ENCODE measurements at regions not wholly inside any gene's neighbourhood (a gene's known extent, or its start where the extent isn't known, plus 50 kb on each side); places are given as distances from the start of the nearest gene placed in this dataset.

- TF ChIP-seq CTCF (IDR thresholded peaks at IDR 0.05) = no peak
- ATAC-seq (no peak), DNase-seq (no peak)
- H3K27ac ChIP-seq = no peak overlapping the region
- no peaks in the 10 kb centered on the region for H3K36me3 ChIP-seq
- H3K4me1 ChIP-seq = no peaks in the 10 kb centered on the region
- no peaks in the 10 kb centered on the region for H3K9me3 ChIP-seq
- H3K27me3 ChIP-seq = peaks cover 25% of the 10 kb centered on the region
- intact Hi-C loops (cut with DNase I) = no loop called here
- no peak overlapping the region for H3K4me3 ChIP-seq
Observed at GRCh38 chr5:167580608-167581007, 710.8 kb upstream of the WWC1 start.

DNA sequence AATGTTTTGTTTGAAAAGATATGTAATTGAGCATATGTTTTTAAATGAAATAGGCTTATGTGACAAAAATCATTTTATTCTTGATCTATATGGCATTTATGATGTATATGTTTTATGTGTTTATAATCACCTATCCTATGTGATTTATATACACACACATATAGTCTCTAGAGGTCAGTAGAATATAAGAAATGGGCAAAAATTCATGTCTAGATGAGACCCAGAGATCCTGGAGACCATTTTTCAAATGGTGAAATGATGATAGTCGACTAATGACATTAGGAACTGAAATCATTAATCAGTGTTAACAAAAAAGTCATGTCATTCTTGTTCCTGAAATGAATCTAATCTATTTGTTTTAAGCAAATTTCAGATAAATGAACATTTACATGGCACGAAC, 709.2 kb upstream of the WWC1 start:
- Histone ChIP-seq H3K4me3 (no peak overlapping the region), H3K36me3 (no peaks in the 10 kb centered on the region), H3K9me3 (no peaks in the 10 kb centered on the region), H3K27me3 (peaks cover 8% of the 10 kb centered on the region), H3K4me1 (no peaks in the 10 kb centered on the region), H3K27ac (no peak overlapping the region)
- intact Hi-C loops (cut with DNase I) = no loop called here
- TF ChIP-seq CTCF (IDR thresholded peaks at IDR 0.05) = no peak
- DNase-seq (no peak), ATAC-seq (no peak)

DNA sequence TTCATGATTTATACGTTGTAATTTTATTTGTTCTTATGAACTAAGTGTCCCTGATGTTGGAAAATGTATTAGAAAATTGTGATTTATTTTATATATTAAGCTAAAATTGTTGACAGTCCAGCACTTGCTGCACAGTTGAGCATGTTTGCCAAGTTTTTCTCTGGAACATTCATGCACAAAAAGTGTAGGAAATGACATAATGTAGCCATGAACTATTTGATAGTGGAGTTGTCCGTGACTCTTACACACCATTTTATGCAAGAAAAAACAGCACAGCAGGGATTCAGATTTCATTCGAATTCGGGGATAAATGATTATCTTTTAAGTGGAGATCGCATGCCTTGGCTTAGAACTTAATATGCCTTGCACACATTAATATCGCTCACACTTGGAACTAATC, 708.6 kb upstream of the WWC1 start:
- H3K27ac ChIP-seq = no peak overlapping the region
- intact Hi-C loops (cut with DNase I) = no loop called here
- no peak overlapping the region for H3K4me3 ChIP-seq
- ATAC-seq (no peak), DNase-seq (no peak)
- no peaks in the 10 kb centered on the region for H3K36me3 ChIP-seq
- no peaks in the 10 kb centered on the region for H3K9me3 ChIP-seq
- no peak for TF ChIP-seq CTCF (IDR thresholded peaks at IDR 0.05)
- peaks cover 5% of the 10 kb centered on the region for H3K27me3 ChIP-seq
- H3K4me1 ChIP-seq = no peaks in the 10 kb centered on the region

DNA sequence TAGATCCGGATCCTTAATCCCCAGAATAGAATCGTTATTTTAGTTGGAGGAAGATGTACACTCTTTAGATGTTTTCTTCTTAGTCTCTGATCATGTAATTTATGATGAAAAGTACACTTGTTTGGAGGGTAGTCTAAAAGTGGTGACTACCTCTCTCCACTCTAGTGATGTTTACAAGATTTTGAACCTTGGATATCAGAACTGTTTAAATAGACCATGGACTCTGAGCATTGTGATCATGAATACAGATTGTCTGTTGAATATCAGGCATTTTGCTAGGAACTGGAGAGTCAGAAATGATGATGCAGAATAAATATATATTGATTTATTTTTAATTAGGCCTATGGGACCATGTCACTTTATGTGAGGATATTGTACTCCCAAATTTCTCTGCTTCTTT, 706.3 kb upstream of the WWC1 start:
- Histone ChIP-seq H3K27ac (no peak overlapping the region), H3K27me3 (no peaks in the 10 kb centered on the region), H3K36me3 (no peaks in the 10 kb centered on the region), H3K4me3 (no peak overlapping the region), H3K9me3 (no peaks in the 10 kb centered on the region), H3K4me1 (no peaks in the 10 kb centered on the region)
- ATAC-seq (no peak), DNase-seq (no peak)
- intact Hi-C loops (cut with DNase I) = no loop called here
- no peak for TF ChIP-seq CTCF (IDR thresholded peaks at IDR 0.05)

- peak; percentile 16 for TF ChIP-seq CTCF (IDR thresholded peaks at IDR 0.05)
- Histone ChIP-seq H3K4me3 (no peak overlapping the region), H3K9me3 (no peaks in the 10 kb centered on the region), H3K4me1 (no peaks in the 10 kb centered on the region), H3K27me3 (no peaks in the 10 kb centered on the region), H3K36me3 (no peaks in the 10 kb centered on the region), H3K27ac (no peak overlapping the region)
- no peak for ATAC-seq
- no peak for DNase-seq
- intact Hi-C loops (cut with DNase I) = no loop called here
Observed at GRCh38 chr5:167587772-167588437, 703.5 kb upstream of the WWC1 start.

GRCh38 chr5:167592114-167592513, 699.3 kb upstream of the WWC1 start:
- H3K27ac ChIP-seq = no peak overlapping the region
- H3K27me3 ChIP-seq = no peaks in the 10 kb centered on the region
- no peaks in the 10 kb centered on the region for H3K36me3 ChIP-seq
- H3K4me3 ChIP-seq = no peak overlapping the region
- H3K4me1 ChIP-seq = no peaks in the 10 kb centered on the region
- ATAC-seq = no peak
- H3K9me3 ChIP-seq = no peaks in the 10 kb centered on the region
- intact Hi-C loops (cut with DNase I) = no loop called here
- TF ChIP-seq CTCF (IDR thresholded peaks at IDR 0.05) = no peak
- no peak for DNase-seq

All from upper lobe of right lung (tissue), 1 donor.